Left lung (tissue), 4 donors: ENCODE measurements at regions not wholly inside any gene's neighbourhood (a gene's known extent, or its start where the extent isn't known, plus 50 kb on each side); places are given as distances from the start of the nearest gene placed in this dataset.

Source experiments
- ATAC-seq: fragments of 200-7000 bp; cut with Tn5 transposase; one replicate; pipeline ENCODE4 v1.9.1; 2020; ENCODE audit warnings: moderate library complexity
- DNase-seq, 4 donors: peaks; one replicate each; pipeline ENCODE4 v3.0.0-alpha.2; 2013 to 2020
- H3K27ac ChIP-seq, 2 donors: fragments of 200-600 bp; sonication (generic) in 1 of 2; one replicate each; pipeline versions ENCODE4 v1.5.0 to v1.8.0; 2020 to 2021
- H3K27me3 ChIP-seq, 2 donors: fragments of 200-600 bp; sonication (generic) in 1 of 2; one replicate each; pipeline versions ENCODE4 v1.5.0 to v1.8.0; 2020 to 2021
- H3K36me3 ChIP-seq, 2 donors: fragments of 200-600 bp; sonication (generic) in 1 of 2; one replicate each; pipeline versions ENCODE4 v1.5.0 to v1.8.0; 2020 to 2021
- H3K4me1 ChIP-seq, 2 donors: fragments of 200-600 bp; one replicate each; pipeline ENCODE4 v1.8.0; 2021
- H3K4me3 ChIP-seq, 2 donors: fragments of 200-600 bp; sonication (generic) in 1 of 2; one replicate each; pipeline versions ENCODE4 v1.5.0 to v1.8.0; 2020 to 2021; ENCODE audit warnings: mild to moderate bottlenecking in 1 of 2
- H3K9me3 ChIP-seq, 2 donors: fragments of 200-600 bp; sonication (generic) in 1 of 2; one replicate each; pipeline versions ENCODE4 v1.5.0 to v1.8.0; 2020 to 2021
- CTCF ChIP-seq, 2 donors: fragments of 200-600 bp; sonication (generic) in 1 of 2; IDR thresholded peaks; one replicate each; pipeline versions ENCODE4 v1.5.0 to v1.8.0; 2021; ENCODE audit warnings: antibody characterized with exemption in 2 of 2
- intact Hi-C, 2 donors: fragments of 100-400 bp; cut with DNase I; formaldehyde crosslinking; loops; one replicate each; pipeline versions ENCODE4 v1.11.2 to v1.14.2; 2022
- donor health status: DM: no; HTN: yes; CAD: no.
- donor health status: DM: no; HTN: no; CAD: no.

GRCh38 chr11:114914231-114915005 lies 236.1 kb downstream of the NXPE2 start:
- Histone ChIP-seq H3K27ac (no peak overlapping the region), H3K9me3 (peaks cover 0 to 3% of the 10 kb centered on the region in 2 donors), H3K36me3 (no peaks in the 10 kb centered on the region), H3K4me1 (no peaks in the 10 kb centered on the region), H3K4me3 (no peak overlapping the region), H3K27me3 (no peaks in the 10 kb centered on the region)
- DNase-seq, result no peak
- intact Hi-C loops, result no loop called here
- TF ChIP-seq CTCF (IDR thresholded peaks at IDR 0.05), result no peak
- no peak for ATAC-seq

- ATAC-seq, result peak; percentile 81
- intact Hi-C loops, result no loop called here
- H3K36me3 ChIP-seq, result no peaks in the 10 kb centered on the region
Measured at GRCh38 chr11:114915871-114916805, 237.8 kb downstream of the NXPE2 start.

GRCh38 chr11:114918286-114918685 lies 240.0 kb downstream of the NXPE2 start:
- Histone ChIP-seq H3K27ac (no peak overlapping the region), H3K36me3 (no peaks in the 10 kb centered on the region), H3K4me1 (no peaks in the 10 kb centered on the region), H3K4me3 (no peak overlapping the region), H3K27me3 (no peaks in the 10 kb centered on the region), H3K9me3 (no peaks in the 10 kb centered on the region)
- intact Hi-C loops, result no loop called here
- no peak for TF ChIP-seq CTCF (IDR thresholded peaks at IDR 0.05)
- DNase-seq (peak in 1 of 4 donors; percentile 30), ATAC-seq (no peak)

More at GRCh38 chr11:114915871-114916805, 237.8 kb downstream of the NXPE2 start:
- TF ChIP-seq CTCF (IDR thresholded peaks at IDR 0.05), result no peak
- Histone ChIP-seq H3K27ac (no peak overlapping the region), H3K4me3 (no peak overlapping the region), H3K9me3 (no peaks in the 10 kb centered on the region), H3K4me1 (no peaks in the 10 kb centered on the region), H3K27me3 (no peaks in the 10 kb centered on the region)
- peak in 2 of 4 donors; percentile 30 to 53 for DNase-seq

- Histone ChIP-seq H3K36me3 (no peaks in the 10 kb centered on the region), H3K4me1 (no peaks in the 10 kb centered on the region), H3K27ac (no peak overlapping the region), H3K9me3 (no peaks in the 10 kb centered on the region), H3K27me3 (no peaks in the 10 kb centered on the region), H3K4me3 (no peak overlapping the region)
- intact Hi-C loops, result no loop called here
- ATAC-seq (peak; percentile 60), DNase-seq (no peak)
- TF ChIP-seq CTCF (IDR thresholded peaks at IDR 0.05), result no peak
Measured at GRCh38 chr11:114921697-114922096, 243.4 kb downstream of the NXPE2 start.

- no peaks in the 10 kb centered on the region for H3K27me3 ChIP-seq
- no peak overlapping the region for H3K4me3 ChIP-seq
- no peak overlapping the region for H3K27ac ChIP-seq
- ATAC-seq (no peak), DNase-seq (no peak)
- H3K36me3 ChIP-seq, result no peaks in the 10 kb centered on the region
- no peak for TF ChIP-seq CTCF (IDR thresholded peaks at IDR 0.05)
- intact Hi-C loops, result no loop called here
- no peaks in the 10 kb centered on the region for H3K4me1 ChIP-seq
- no peaks in the 10 kb centered on the region for H3K9me3 ChIP-seq
Measured at GRCh38 chr11:114924042-114924441, 245.7 kb downstream of the NXPE2 start.
